Esophagus squamous epithelium (tissue), 5 donors: ENCODE measurements at regions not wholly inside any gene's neighbourhood (a gene's known extent, or its start where the extent isn't known, plus 50 kb on each side); places are given as distances from the start of the nearest gene placed in this dataset.

Experiments used
- DNase-seq: peaks from one replicate; lab custom pipeline; 2025; lab: John Stamatoyannopoulos, UW
- H3K27ac ChIP-seq, 4 donors: fragments of 200-600 bp; sonication (generic); one replicate each; pipeline ENCODE4 v1.5.1; 2016 to 2019; ENCODE audit warnings: mild to moderate bottlenecking in 1 of 4
- H3K27me3 ChIP-seq, 4 donors: fragments of 200-600 bp; sonication (generic); 1 replicate in 3 of 4; 2 replicates in 1 of 4; pipeline versions ENCODE4 v1.5.1 to v1.6.0; 2017 to 2021; ENCODE audit warnings: antibody characterized with exemption in 1 of 4
- H3K36me3 ChIP-seq, 3 donors: fragments of 200-600 bp; sonication (generic); one replicate each; pipeline ENCODE4 v1.5.1; 2016 to 2019
- H3K4me1 ChIP-seq, 3 donors: fragments of 200-600 bp; sonication (generic); one replicate each; pipeline ENCODE4 v1.5.1; 2017 to 2019
- H3K4me3 ChIP-seq, 4 donors: fragments of 200-600 bp; sonication (generic); 1 replicate in 3 of 4; 2 replicates in 1 of 4; pipeline ENCODE4 v1.5.1; 2016 to 2019; ENCODE audit warnings: mild to moderate bottlenecking in 2 of 4, moderate library complexity in 1 of 4
- H3K9me3 ChIP-seq, 3 donors: fragments of 200-600 bp; sonication (generic); one replicate each; pipeline ENCODE4 v1.5.1; 2016 to 2019
- POLR2A ChIP-seq, 4 donors: fragments of 450-650 bp; IDR thresholded peaks; one replicate each; pipeline ENCODE4 v1.6.1; 2017; ENCODE audit warnings: antibody characterized with exemption in 4 of 4, mild to moderate bottlenecking in 4 of 4, moderate library complexity in 3 of 4
- WGBS, 2 donors: methylation state at CpG; one replicate each; pipeline ENCODE4 v1.1.5; 2018; 5-methylcytosine and 5-hydroxymethylcytosine counted together
- intact Hi-C: fragments of 100-400 bp; cut with DNase I; formaldehyde crosslinking; loops from one replicate; pipeline ENCODE4 v1.15.0; 2022
- TF ChIP-seq, protein P1 (sequence below), 6 experiments: fragments of 450-650 bp in 4 of 6; fragments of 200-600 bp in 2 of 6; sonication (generic) in 2 of 6; IDR thresholded peaks; one replicate each; pipeline ENCODE4 v1.5.1; 2016 to 2019; ENCODE audit warnings: antibody characterized with exemption in 6 of 6, mild to moderate bottlenecking in 4 of 6, moderate library complexity in 4 of 6
- donor health status: DM: yes; HTN: yes; CAD: no.

DNA sequence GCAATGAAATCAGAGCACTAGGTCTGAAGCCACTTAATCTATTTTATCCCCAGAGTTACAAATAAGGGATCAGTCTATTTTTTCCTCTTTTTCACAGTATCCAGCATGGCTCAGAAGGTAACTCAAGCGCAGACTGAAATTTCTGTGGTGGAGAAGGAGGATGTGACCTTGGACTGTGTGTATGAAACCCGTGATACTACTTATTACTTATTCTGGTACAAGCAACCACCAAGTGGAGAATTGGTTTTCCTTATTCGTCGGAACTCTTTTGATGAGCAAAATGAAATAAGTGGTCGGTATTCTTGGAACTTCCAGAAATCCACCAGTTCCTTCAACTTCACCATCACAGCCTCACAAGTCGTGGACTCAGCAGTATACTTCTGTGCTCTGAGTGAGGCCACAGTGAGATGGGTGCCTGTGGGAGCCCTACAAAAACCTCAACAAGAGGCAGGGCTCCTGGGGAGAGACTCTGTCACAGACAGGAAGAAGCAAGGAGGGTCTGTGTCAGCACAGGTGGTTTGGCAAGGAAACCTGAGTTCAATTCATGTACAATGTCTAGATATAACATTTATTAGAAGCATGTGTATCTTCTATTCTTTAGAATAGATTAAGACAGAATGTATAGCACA is 334.3 kb upstream of the OR4E1 start:
- TF ChIP-seq, protein P1, sequence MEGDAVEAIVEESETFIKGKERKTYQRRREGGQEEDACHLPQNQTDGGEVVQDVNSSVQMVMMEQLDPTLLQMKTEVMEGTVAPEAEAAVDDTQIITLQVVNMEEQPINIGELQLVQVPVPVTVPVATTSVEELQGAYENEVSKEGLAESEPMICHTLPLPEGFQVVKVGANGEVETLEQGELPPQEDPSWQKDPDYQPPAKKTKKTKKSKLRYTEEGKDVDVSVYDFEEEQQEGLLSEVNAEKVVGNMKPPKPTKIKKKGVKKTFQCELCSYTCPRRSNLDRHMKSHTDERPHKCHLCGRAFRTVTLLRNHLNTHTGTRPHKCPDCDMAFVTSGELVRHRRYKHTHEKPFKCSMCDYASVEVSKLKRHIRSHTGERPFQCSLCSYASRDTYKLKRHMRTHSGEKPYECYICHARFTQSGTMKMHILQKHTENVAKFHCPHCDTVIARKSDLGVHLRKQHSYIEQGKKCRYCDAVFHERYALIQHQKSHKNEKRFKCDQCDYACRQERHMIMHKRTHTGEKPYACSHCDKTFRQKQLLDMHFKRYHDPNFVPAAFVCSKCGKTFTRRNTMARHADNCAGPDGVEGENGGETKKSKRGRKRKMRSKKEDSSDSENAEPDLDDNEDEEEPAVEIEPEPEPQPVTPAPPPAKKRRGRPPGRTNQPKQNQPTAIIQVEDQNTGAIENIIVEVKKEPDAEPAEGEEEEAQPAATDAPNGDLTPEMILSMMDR (IDR thresholded peaks at IDR 0.05) = no peak
- TF ChIP-seq POLR2A (IDR thresholded peaks at IDR 0.05) = no peak
- H3K27me3 ChIP-seq = no peaks in the 10 kb centered on the region
- H3K36me3 ChIP-seq = no peaks in the 10 kb centered on the region
- no peaks in the 10 kb centered on the region for H3K4me1 ChIP-seq
- H3K27ac ChIP-seq = no peak overlapping the region
- no peaks in the 10 kb centered on the region for H3K9me3 ChIP-seq
- no peak for DNase-seq
- H3K4me3 ChIP-seq = no peak overlapping the region
- intact Hi-C loops = no loop called here
- 75% methylated on average over 6 of the region's 6 CpGs for WGBS, 2 donors

DNA sequence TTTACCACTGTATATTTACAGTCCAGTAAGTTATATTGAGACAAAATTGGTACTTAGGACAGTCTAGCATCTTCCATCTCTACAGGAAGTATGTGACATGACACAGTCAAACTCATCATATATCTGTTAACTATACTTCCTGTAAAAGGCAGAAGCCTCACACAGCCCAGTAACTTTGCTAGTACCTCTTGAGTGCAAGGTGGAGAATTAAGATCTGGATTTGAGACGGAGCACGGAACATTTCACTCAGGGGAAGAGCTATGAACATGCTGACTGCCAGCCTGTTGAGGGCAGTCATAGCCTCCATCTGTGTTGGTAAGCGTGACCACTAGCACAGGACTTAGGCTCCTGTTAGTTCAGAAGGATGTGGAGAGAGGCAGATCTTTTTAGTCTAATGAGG is 333.7 kb upstream of the OR4E1 start:
- WGBS, 2 donors = 89 to 96% methylated on average over 3 of the region's 3 CpGs
- H3K27ac ChIP-seq = no peak overlapping the region
- no peaks in the 10 kb centered on the region for H3K4me1 ChIP-seq
- no peak for DNase-seq
- no peaks in the 10 kb centered on the region for H3K27me3 ChIP-seq
- TF ChIP-seq, protein P1 (IDR thresholded peaks at IDR 0.05) = no peak
- TF ChIP-seq POLR2A (IDR thresholded peaks at IDR 0.05) = no peak
- intact Hi-C loops = no loop called here
- no peak overlapping the region for H3K4me3 ChIP-seq
- no peaks in the 10 kb centered on the region for H3K36me3 ChIP-seq
- no peaks in the 10 kb centered on the region for H3K9me3 ChIP-seq

DNA sequence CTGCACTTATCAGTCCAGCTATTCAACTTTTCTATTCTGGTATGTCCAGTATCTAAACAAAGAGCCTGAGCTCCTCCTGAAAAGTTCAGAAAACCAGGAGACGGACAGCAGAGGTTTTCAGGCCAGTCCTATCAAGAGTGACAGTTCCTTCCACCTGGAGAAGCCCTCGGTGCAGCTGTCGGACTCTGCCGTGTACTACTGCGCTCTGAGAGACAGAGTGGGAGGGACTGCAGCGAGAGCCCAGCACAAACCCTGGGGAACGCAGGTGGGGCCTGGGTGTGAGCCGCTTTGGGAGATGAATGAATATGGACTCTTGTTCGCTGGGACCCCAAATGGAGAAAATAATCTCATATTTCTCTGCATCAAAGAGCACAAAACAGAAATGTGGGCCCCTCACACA is 329.8 kb upstream of the OR4E1 start:
- H3K36me3 ChIP-seq = no peaks in the 10 kb centered on the region
- no peak for DNase-seq
- intact Hi-C loops = no loop called here
- no peaks in the 10 kb centered on the region for H3K4me1 ChIP-seq
- no peak overlapping the region for H3K27ac ChIP-seq
- no peak for TF ChIP-seq POLR2A (IDR thresholded peaks at IDR 0.05)
- TF ChIP-seq, protein P1 (IDR thresholded peaks at IDR 0.05) = no peak
- 76 to 86% methylated on average over 5 of the region's 9 CpGs for WGBS, 2 donors
- H3K9me3 ChIP-seq = no peaks in the 10 kb centered on the region
- H3K4me3 ChIP-seq = no peak overlapping the region
- no peaks in the 10 kb centered on the region for H3K27me3 ChIP-seq

DNA sequence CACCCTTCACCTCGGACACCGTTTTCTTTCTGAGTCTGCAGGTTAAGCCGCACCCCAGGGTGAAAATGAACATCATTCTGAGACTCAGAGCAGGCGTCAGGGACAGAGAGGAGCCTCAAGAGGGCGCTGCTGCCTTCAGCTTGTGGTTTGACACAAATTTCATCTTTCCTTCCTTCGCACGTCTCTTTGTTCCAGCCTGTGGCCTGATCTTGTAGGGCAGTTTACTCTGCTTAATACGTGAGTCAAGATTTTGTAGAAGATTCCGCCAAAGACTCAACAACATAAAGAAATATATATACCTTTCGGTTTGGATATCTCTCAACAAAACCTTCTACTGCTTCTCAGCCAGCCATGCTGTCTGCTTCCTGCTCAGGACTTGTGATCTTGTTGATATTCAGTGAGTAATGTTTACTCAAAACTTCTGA is 329.3 kb upstream of the OR4E1 start:
- DNase-seq = no peak
- H3K27ac ChIP-seq = no peak overlapping the region
- H3K36me3 ChIP-seq = no peaks in the 10 kb centered on the region
- no peaks in the 10 kb centered on the region for H3K4me1 ChIP-seq
- WGBS, 2 donors = 36 to 39% methylated on average over 10 of the region's 10 CpGs
- TF ChIP-seq, protein P1 (IDR thresholded peaks at IDR 0.05) = peak in 4 of 6 experiments; percentile 13 to 29 (median 20)
- TF ChIP-seq POLR2A (IDR thresholded peaks at IDR 0.05) = no peak
- intact Hi-C loops = no loop called here
- H3K27me3 ChIP-seq = no peaks in the 10 kb centered on the region
- no peaks in the 10 kb centered on the region for H3K9me3 ChIP-seq
- no peak overlapping the region for H3K4me3 ChIP-seq

DNA sequence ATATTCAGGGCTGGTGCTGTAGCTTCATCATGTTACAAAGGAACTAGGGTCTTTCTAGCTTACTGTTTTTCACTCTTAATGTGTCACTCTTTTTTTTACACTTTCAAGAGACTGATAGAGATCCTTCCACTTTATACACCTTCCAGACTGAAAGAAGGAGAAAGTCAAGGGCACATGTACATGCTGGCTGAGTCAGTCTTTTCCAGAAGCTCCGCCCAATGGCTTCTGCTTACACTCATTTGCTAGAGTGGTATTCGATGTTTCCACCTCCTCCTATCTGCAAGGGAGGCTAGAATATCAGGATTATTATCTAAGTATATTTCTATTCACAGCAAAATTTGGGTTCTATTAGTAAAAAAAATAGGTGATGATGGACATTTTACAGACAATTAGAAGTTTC is 325.8 kb upstream of the OR4E1 start:
- Histone ChIP-seq H3K4me3 (no peak overlapping the region), H3K27me3 (no peaks in the 10 kb centered on the region), H3K4me1 (no peaks in the 10 kb centered on the region), H3K9me3 (no peaks in the 10 kb centered on the region), H3K27ac (no peak overlapping the region), H3K36me3 (no peaks in the 10 kb centered on the region)
- intact Hi-C loops = no loop called here
- WGBS, 2 donors = 56 to 80% methylated on average over 2 of the region's 2 CpGs
- no peak for DNase-seq
- no peak for TF ChIP-seq POLR2A (IDR thresholded peaks at IDR 0.05)
- TF ChIP-seq, protein P1 (IDR thresholded peaks at IDR 0.05) = no peak
